Mucosa of rectum (tissue), 2 donors: ENCODE measurements at regions not wholly inside any gene's neighbourhood (a gene's known extent, or its start where the extent isn't known, plus 50 kb on each side); places are given as distances from the start of the nearest gene placed in this dataset.

Source experiments
- H3K27ac ChIP-seq, 2 donors: one replicate each; pipeline ENCODE4 v1.7.0; 2013; ENCODE audit warnings: inconsistent platforms in 2 of 2, low read depth in 2 of 2, low read length in 2 of 2
- H3K27me3 ChIP-seq, 2 donors: one replicate each; pipeline ENCODE4 v1.7.0; 2013; ENCODE audit warnings: low read length in 2 of 2; ENCODE audit not compliant: control insufficient read depth in 2 of 2, insufficient read depth in 2 of 2
- H3K36me3 ChIP-seq, 2 donors: one replicate each; pipeline ENCODE4 v1.7.0; 2013; ENCODE audit warnings: low read length in 2 of 2; ENCODE audit not compliant: control insufficient read depth in 2 of 2, insufficient read depth in 2 of 2
- H3K4me1 ChIP-seq, 2 donors: one replicate each; pipeline ENCODE4 v1.7.0; 2013; ENCODE audit warnings: low read length in 2 of 2, mild to moderate bottlenecking in 1 of 2; ENCODE audit not compliant: control insufficient read depth in 2 of 2, insufficient read depth in 2 of 2
- H3K4me3 ChIP-seq, 2 donors: one replicate each; pipeline ENCODE4 v1.7.0; 2013; ENCODE audit warnings: low read length in 2 of 2
- H3K9ac ChIP-seq, 2 donors: one replicate each; pipeline ENCODE4 v1.7.0; 2013; ENCODE audit warnings: low read length in 2 of 2, low read depth in 1 of 2, mild to moderate bottlenecking in 1 of 2
- H3K9me3 ChIP-seq, 2 donors: one replicate each; pipeline ENCODE4 v1.7.0; 2013; ENCODE audit warnings: low read length in 2 of 2; ENCODE audit not compliant: control insufficient read depth in 2 of 2
- donor health status: healthy.
- donor health status: Normal muscosa, but diverticular disease.

DNA sequence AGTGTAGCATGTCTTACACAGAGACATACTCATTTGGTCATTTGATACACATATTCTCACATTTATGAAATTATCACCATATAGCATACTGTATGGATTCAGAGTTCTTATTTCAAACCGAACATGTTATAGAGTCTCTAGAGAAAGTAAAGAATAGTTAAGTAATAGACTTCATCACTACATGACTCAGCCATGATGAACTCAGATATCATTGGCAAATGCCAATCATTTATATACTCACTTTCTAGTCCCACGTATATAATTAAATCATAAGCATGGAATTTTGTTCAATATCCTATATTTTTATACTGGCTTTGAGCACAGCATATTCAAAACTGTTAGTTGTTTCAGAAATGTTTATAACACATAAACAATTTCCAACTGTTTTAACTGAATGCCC is 749.9 kb downstream of the HACE1 start:
- Histone ChIP-seq H3K27ac (no peak overlapping the region), H3K36me3 (no peaks in the 10 kb centered on the region), H3K27me3 (no peaks in the 10 kb centered on the region), H3K9ac (no peak overlapping the region), H3K4me3 (no peak overlapping the region), H3K9me3 (no peaks in the 10 kb centered on the region), H3K4me1 (no peaks in the 10 kb centered on the region)

DNA sequence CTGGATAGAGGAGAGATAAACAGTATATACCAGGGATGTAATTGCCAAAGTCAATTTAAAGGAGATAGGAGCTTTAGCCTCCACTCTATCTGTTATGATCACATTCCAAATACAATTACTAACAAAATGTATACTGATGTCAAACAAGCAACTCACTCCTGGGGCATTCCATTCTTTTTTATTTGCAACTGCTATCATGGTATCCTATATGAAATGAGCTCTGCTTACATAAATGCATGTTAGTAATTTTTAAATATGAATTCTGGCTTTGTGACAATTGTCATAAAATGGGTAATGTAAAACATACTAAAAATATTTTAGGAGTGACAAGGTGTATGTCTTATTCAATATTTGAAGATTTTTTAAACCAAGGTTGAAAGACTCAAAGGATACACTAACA is 751.1 kb downstream of the HACE1 start:
- Histone ChIP-seq H3K9me3 (no peaks in the 10 kb centered on the region), H3K27ac (no peak overlapping the region), H3K27me3 (no peaks in the 10 kb centered on the region), H3K9ac (no peak overlapping the region), H3K36me3 (no peaks in the 10 kb centered on the region), H3K4me1 (no peaks in the 10 kb centered on the region), H3K4me3 (no peak overlapping the region)

DNA sequence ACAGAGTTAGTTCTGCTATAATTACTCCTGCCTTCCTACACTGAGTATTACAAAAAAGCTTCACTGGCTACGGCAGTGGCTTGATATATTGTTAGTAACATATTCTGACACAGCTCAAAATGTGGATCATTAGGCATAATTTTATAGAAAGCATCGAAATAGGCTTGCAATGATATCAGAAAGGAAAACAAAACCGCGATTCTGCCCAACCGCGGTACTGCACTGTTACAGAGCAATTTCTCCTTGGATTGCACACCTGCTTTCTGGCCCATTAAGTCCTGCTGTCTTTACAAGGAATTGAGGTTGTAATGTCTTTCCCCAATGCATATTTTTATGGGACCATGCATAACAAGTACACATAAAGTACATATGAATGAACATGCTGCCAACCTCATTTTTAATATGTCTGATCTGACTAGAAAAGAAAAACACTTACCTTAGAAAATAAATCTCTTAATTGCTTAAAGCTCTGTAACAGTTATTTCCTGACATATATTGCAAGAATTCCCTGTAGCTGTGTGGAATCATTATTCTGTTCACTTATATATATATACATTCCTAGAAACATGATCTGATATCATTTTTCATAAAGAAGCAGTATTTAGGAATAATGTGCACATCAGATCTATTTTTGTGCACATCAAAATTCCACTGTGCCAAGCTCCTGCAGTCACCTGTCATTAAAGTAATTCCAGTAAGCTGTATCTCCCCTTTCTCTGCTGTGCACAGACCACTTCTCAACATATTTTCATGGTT is 763.9 kb downstream of the HACE1 start:
- Histone ChIP-seq H3K27me3 (no peaks in the 10 kb centered on the region), H3K9ac (no peak overlapping the region), H3K27ac (no peak overlapping the region), H3K9me3 (peaks cover 0 to 4% of the 10 kb centered on the region in 2 donors), H3K4me3 (no peak overlapping the region), H3K4me1 (no peaks in the 10 kb centered on the region), H3K36me3 (no peaks in the 10 kb centered on the region)

DNA sequence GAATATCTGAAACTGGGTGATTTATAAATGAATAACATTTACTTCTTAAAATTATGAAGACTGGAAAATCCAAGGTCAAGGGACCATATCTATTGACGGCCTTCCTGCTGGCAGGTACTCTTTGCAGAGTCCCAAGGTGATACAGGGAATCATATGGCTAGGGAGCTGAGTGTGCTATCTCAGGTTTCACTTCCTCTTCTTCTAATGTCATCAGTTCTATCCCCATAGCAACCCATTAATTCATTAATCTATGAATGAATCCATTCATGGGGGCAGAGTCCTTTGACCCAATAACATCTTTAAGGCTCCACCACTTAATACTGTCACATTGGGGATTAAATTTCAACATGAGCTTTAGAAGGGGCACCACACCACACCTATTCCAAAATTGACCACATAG is 772.0 kb downstream of the HACE1 start:
- Histone ChIP-seq H3K9ac (no peak overlapping the region), H3K4me3 (no peak overlapping the region), H3K36me3 (no peaks in the 10 kb centered on the region), H3K27me3 (no peaks in the 10 kb centered on the region), H3K4me1 (no peaks in the 10 kb centered on the region), H3K27ac (no peak overlapping the region), H3K9me3 (no peaks in the 10 kb centered on the region)

DNA sequence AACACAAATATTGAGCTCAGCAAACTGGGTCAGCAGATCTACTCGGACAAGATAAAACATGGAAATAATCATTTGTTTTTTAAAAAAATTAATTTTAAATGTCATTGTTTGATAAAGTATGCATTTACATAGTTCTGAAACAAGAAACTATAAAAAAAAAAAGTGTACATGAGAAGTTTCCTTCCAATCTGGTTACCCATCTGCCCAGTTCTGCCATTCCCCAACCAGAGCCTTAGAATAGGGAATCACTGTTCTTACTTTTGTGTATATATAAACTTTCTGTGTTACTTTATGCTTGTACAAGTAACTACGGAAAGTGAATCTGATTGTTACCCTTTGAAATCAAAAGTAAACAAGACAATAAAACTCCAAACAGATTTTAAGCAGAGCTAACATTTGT is 791.4 kb downstream of the HACE1 start:
- Histone ChIP-seq H3K4me1 (no peaks in the 10 kb centered on the region), H3K27me3 (no peaks in the 10 kb centered on the region), H3K4me3 (no peak overlapping the region), H3K9ac (no peak overlapping the region), H3K36me3 (no peaks in the 10 kb centered on the region), H3K9me3 (no peaks in the 10 kb centered on the region), H3K27ac (no peak overlapping the region)

DNA sequence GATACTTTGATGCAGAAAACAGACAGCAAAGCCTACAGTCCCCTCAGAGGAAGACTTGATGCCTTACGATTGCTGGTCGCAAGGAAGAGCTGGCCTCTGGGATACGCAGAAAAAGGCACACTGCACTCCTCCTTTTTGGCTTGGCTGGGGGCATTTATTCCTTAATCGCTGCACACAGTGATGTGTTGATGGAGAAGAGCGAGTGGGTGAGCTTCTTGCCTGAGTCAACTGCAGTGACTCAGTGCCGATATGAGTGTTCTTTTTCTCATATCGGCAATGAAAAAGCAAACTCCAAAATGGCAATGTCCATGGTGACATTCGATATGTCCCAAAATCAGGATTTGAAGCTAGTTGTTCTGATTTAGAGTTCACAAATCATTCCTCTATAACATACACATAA is 794.8 kb downstream of the HACE1 start:
- Histone ChIP-seq H3K36me3 (no peaks in the 10 kb centered on the region), H3K9me3 (no peaks in the 10 kb centered on the region), H3K27me3 (no peaks in the 10 kb centered on the region), H3K4me1 (no peaks in the 10 kb centered on the region), H3K4me3 (no peak overlapping the region), H3K9ac (no peak overlapping the region), H3K27ac (no peak overlapping the region)

DNA sequence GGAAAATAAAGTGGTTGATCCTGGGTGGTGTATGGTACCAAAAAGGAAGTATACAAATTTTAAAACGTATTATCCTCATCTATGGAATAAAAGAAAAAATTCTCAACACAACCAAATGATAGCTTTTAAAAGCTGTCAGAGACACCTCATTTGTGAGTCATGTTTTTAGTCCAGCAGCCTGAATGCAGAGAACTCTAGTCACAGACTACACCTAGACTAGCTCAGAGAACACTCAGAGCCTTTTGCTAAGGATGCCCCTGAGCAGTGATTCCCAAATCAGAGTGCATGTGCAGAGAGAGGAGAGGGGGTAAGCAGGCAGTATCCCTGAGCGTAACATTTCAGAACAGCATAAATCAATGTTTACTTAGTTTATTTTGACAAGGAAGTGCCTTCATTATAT is 809.3 kb downstream of the HACE1 start:
- Histone ChIP-seq H3K27ac (no peak overlapping the region), H3K9me3 (no peaks in the 10 kb centered on the region), H3K4me1 (no peaks in the 10 kb centered on the region), H3K36me3 (no peaks in the 10 kb centered on the region), H3K27me3 (no peaks in the 10 kb centered on the region), H3K9ac (no peak overlapping the region), H3K4me3 (no peak overlapping the region)

DNA sequence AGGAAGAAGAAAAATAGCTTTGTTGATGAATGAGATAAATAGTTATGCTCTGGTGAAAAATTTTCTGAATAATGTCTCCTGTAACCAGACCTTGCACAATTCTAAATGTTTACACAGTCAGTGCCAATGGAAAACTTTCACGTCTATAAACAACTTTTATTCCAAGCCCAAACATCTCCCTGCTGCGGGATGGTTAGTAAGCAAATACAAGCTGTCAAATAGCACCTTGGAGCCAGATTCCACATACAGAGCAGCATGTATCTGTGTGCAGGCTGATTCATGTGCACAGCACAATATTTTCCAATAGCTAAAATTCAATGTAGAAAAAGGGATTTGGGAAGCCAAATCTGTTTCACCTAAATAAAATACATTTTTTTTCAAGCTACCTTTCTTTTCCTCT is 813.3 kb downstream of the HACE1 start:
- no peak overlapping the region for H3K4me3 ChIP-seq
- no peak overlapping the region for H3K27ac ChIP-seq
- H3K9ac ChIP-seq: no peak overlapping the region

DNA sequence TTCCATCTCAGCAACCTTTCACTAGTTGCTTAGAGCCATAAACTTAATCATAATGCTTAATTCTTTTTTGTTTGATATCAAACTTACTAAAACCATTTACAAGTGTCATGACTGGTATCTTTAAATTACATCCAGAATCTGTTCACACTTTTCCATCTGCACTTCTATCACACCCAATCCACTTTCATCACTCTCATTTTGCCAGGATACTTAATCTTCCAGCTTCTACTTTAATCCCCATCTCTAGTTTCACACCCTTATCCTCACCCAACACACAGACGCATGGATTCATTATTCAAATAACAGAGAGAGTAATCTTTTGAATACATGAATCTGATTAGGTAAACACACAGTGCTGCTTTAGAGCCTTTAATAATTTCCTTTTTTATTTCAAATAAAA is 828.4 kb downstream of the HACE1 start:
- Histone ChIP-seq H3K9me3 (no peaks in the 10 kb centered on the region), H3K27ac (no peak overlapping the region)

More for the DNA sequence above, 813.3 kb downstream of the HACE1 start:
- Histone ChIP-seq H3K27me3 (no peaks in the 10 kb centered on the region), H3K4me1 (no peaks in the 10 kb centered on the region), H3K36me3 (no peaks in the 10 kb centered on the region), H3K9me3 (no peaks in the 10 kb centered on the region)

DNA sequence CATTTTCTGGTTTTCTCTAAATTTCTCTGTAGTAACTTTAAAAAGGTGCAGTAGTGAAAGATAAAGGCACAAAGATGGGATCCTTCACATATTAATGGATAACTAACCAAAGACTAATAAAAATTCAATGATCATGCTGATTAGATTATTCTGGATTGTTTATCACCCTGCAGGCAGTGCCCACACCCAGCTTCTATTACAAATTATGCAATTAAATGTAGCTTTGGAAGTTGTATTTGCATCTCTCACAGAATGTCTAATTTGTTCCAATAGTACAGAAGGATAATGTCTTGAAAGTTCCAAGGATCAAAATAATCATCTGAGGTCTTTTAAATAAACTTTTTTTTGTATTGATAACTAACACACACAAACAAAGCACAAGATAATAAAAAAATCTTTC is 837.6 kb downstream of the HACE1 start:
- H3K4me3 ChIP-seq: no peak overlapping the region
- H3K9me3 ChIP-seq: no peaks in the 10 kb centered on the region
- no peaks in the 10 kb centered on the region for H3K36me3 ChIP-seq
- no peaks in the 10 kb centered on the region for H3K27me3 ChIP-seq
- H3K9ac ChIP-seq: no peak overlapping the region
- no peak overlapping the region for H3K27ac ChIP-seq
- H3K4me1 ChIP-seq: no peaks in the 10 kb centered on the region

More for the DNA sequence above, 828.4 kb downstream of the HACE1 start:
- H3K27me3 ChIP-seq: no peaks in the 10 kb centered on the region
- H3K36me3 ChIP-seq: no peaks in the 10 kb centered on the region
- H3K4me1 ChIP-seq: no peaks in the 10 kb centered on the region
- no peak overlapping the region for H3K9ac ChIP-seq
- H3K4me3 ChIP-seq: no peak overlapping the region
